ENCODE measurements at regions not wholly inside any gene's neighbourhood (a gene's known extent, or its start where the extent isn't known, plus 50 kb on each side); places are given as distances from the start of the nearest gene placed in this dataset.

GRCh38 chr2:15770606-15771005 is 169.7 kb upstream of the MYCN start:
- no peak for TF ChIP-seq CTCF (IDR thresholded peaks at IDR 0.05)
- no peak for TF ChIP-seq EP300 (IDR thresholded peaks at IDR 0.05; ENCODE audit: low read depth)

Measured in transverse colon (tissue), 3 donors.